ENCODE measurements at regions not wholly inside any gene's neighbourhood (a gene's known extent, or its start where the extent isn't known, plus 50 kb on each side); places are given as distances from the start of the nearest gene placed in this dataset.

DNA sequence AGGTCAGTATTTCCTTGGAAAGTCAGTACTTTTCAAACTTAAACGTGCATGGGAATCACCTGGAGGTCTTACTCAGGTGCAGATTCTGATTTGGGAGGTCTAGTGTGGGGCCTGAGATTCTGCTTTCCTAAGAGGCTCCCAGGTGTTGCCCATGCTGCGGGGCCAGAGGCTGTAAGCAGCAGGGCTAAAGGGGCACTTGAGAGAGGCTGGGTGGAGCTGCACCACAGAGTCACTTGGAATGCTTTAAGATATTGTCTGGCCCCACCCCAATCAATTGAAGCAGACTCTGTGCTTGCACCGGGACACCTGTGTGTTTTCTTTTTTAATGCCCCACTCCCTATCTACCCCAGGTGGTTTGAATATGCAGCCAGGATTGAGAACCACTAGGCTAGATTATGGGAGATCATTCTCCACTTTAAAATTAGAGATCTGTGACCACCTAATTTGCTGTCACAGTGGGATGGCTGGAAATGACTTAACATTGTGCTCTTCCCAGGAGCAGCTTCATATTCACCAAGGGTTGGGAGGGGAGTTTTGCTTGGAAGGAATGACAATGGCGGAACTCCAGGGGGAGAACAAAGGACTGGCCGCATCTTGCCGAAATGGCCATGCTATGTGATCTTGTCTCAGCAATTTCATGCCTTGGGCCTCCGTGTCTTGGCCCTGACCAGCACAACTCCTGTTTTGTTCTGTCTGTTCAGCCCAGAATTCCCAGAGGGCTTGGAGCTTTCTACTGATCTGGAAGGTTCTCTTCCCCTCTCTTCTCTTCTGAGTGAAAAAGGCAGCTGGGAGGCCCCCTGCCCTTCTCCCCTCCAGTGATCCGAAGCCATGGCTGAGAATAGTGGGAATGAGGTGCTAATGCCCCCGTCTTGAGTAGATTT is 80.2 kb downstream of the FAM241B start:
- H3K36me3 ChIP-seq, result no peaks in the 10 kb centered on the region
- H3K27me3 ChIP-seq, result no peaks in the 10 kb centered on the region
- DNase-seq, result no peak
- H3K27ac ChIP-seq, result no peak overlapping the region
- H3K4me1 ChIP-seq, result no peaks in the 10 kb centered on the region
- H3K9me3 ChIP-seq, result no peaks in the 10 kb centered on the region
- H3K4me3 ChIP-seq (replicated peaks in 1 of 3), result no peak overlapping the region
- 67% methylated on average over 9 of the region's 9 CpGs for WGBS, 2 donors
- intact Hi-C loops (cut with DNase I), result no loop called here
- TF ChIP-seq, protein P1, sequence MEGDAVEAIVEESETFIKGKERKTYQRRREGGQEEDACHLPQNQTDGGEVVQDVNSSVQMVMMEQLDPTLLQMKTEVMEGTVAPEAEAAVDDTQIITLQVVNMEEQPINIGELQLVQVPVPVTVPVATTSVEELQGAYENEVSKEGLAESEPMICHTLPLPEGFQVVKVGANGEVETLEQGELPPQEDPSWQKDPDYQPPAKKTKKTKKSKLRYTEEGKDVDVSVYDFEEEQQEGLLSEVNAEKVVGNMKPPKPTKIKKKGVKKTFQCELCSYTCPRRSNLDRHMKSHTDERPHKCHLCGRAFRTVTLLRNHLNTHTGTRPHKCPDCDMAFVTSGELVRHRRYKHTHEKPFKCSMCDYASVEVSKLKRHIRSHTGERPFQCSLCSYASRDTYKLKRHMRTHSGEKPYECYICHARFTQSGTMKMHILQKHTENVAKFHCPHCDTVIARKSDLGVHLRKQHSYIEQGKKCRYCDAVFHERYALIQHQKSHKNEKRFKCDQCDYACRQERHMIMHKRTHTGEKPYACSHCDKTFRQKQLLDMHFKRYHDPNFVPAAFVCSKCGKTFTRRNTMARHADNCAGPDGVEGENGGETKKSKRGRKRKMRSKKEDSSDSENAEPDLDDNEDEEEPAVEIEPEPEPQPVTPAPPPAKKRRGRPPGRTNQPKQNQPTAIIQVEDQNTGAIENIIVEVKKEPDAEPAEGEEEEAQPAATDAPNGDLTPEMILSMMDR (IDR thresholded peaks at IDR 0.05), result no peak

DNA sequence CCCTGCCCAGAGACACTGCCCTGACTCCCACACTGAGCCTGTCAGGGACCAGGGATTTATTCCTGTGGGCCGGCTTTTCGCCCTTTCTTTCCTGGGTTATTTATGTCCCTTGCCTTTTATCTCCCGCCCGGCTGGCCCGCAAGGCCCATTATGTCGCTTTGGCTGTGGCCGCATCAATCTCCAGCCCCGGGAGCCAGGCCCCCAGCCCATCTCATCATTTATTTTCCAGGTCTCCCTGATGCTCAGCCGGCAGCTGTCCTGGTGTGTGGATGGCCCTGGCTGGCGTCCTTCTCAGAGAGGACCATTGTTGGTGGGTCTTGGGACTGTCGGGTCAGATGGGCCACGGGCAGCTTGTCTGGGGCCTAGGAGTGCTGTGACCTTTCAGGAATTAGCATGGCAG is 82.3 kb downstream of the FAM241B start:
- WGBS, 2 donors, result 88 to 91% methylated on average over 10 to 12 of the region's 12 CpGs
- H3K9me3 ChIP-seq, result no peaks in the 10 kb centered on the region
- H3K36me3 ChIP-seq, result no peaks in the 10 kb centered on the region
- no peaks in the 10 kb centered on the region for H3K4me1 ChIP-seq
- DNase-seq, result no peak
- H3K27ac ChIP-seq, result no peak overlapping the region
- TF ChIP-seq, protein P1 (IDR thresholded peaks at IDR 0.05), result no peak
- no peak for TF ChIP-seq POLR2A (IDR thresholded peaks at IDR 0.05)
- intact Hi-C loops (cut with DNase I), result no loop called here
- H3K4me3 ChIP-seq (replicated peaks in 1 of 3), result no peak overlapping the region
- no peaks in the 10 kb centered on the region for H3K27me3 ChIP-seq

DNA sequence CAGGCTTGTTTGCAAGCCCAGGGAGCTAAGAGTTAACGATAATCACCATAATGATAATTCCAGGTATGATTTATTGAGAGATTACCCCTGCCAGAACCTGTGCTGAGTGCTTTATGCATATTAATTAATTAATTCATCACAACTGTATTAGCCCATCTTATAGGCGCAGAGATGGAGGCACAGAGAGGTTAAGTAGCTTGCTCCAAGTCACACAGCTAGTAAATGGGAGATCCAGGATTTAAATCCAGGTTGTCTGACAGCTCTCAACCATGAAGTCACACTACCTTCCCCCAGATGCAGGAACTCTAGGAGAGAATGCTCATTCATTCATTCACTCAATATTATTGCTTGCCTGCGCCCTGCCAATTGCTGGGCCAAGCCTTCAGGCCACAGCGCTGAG is 84.5 kb downstream of the FAM241B start:
- intact Hi-C loops (cut with DNase I), result loop anchor here (2.0 kb wide), 1 partner anchor 70 kb away; no protein-coding TSS in a partner anchor
- H3K4me1 ChIP-seq, result no peaks in the 10 kb centered on the region
- DNase-seq, result no peak
- TF ChIP-seq, protein P1 (IDR thresholded peaks at IDR 0.05), result no peak
- WGBS, 2 donors, result 84 to 96% methylated on average over 4 of the region's 4 CpGs
- no peak overlapping the region for H3K4me3 ChIP-seq (replicated peaks in 1 of 3)
- H3K27ac ChIP-seq, result no peak overlapping the region
- no peaks in the 10 kb centered on the region for H3K36me3 ChIP-seq
- H3K27me3 ChIP-seq, result no peaks in the 10 kb centered on the region
- H3K9me3 ChIP-seq, result no peaks in the 10 kb centered on the region

DNA sequence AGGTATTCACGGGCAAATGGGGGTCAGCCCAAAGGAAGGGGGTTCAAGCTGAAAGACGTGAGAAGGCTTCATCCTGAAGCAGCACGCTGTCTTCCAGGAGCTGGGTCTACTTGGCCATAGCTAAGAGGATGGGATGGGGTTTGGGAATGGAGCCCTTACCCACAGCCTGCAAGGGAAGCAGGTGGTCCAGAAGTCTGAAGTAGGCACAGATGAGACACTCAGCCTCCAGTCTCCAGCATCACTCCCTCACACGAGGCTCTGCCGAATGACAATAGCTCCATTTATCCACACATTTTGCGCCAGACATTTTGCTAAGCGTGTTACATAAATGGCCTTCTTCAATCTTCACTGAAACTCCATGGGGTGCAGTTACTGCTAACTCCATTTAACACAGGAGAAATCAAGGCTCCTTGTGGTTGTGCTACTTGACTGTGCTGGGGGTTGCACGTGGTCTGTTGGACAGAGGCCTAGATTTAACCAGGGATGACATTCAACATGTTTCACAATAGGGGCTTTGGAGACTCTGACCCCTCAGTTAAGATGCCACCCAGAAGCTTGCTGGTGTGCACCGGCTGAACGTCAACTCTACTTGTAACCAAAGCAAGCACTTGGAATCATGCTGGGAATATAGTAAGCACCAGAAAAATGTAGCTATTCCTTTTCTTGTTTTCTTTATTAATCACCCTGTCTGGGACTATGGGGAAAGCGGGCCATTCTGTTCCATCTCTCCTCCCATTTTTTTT is 85.3 kb downstream of the FAM241B start:
- TF ChIP-seq, protein P1 (IDR thresholded peaks at IDR 0.05), result no peak
- Histone ChIP-seq H3K36me3 (no peaks in the 10 kb centered on the region), H3K9me3 (no peaks in the 10 kb centered on the region), H3K27ac (no peak overlapping the region), H3K4me1 (no peaks in the 10 kb centered on the region), H3K4me3 (replicated peaks in 1 of 3) (no peak overlapping the region), H3K27me3 (no peaks in the 10 kb centered on the region)
- no peak for DNase-seq
- 74 to 77% methylated on average over 11 of the region's 11 CpGs for WGBS, 2 donors
- intact Hi-C loops (cut with DNase I), result loop anchor here (2.0 kb wide), 1 partner anchor 71 kb away; no protein-coding TSS in a partner anchor

Measured in thyroid gland (tissue), 4 donors.